HT-29 (cell line): ENCODE measurements at regions not wholly inside any gene's neighbourhood (a gene's known extent, or its start where the extent isn't known, plus 50 kb on each side); places are given as distances from the start of the nearest gene placed in this dataset.

ENCODE experiments used
- DNase-seq: peaks from one replicate; pipeline ENCODE4 v3.0.0-alpha.2; 2015; ENCODE audit warnings: low spot score

GRCh38 chr9:86836266-86836665 lies 111.0 kb downstream of the GAS1 start:
- no peak for DNase-seq

GRCh38 chr9:86830356-86830755 lies 117.0 kb downstream of the GAS1 start:
- DNase-seq: no peak

GRCh38 chr9:86829496-86830046 lies 117.7 kb downstream of the GAS1 start:
- no peak for DNase-seq

GRCh38 chr9:86828631-86829030 lies 118.7 kb downstream of the GAS1 start:
- no peak for DNase-seq

GRCh38 chr9:86827893-86828292 lies 119.4 kb downstream of the GAS1 start:
- no peak for DNase-seq

GRCh38 chr9:86825299-86825698 lies 122.0 kb downstream of the GAS1 start:
- DNase-seq: no peak

GRCh38 chr9:86822006-86822801 lies 125.1 kb downstream of the GAS1 start:
- no peak for DNase-seq

DNA sequence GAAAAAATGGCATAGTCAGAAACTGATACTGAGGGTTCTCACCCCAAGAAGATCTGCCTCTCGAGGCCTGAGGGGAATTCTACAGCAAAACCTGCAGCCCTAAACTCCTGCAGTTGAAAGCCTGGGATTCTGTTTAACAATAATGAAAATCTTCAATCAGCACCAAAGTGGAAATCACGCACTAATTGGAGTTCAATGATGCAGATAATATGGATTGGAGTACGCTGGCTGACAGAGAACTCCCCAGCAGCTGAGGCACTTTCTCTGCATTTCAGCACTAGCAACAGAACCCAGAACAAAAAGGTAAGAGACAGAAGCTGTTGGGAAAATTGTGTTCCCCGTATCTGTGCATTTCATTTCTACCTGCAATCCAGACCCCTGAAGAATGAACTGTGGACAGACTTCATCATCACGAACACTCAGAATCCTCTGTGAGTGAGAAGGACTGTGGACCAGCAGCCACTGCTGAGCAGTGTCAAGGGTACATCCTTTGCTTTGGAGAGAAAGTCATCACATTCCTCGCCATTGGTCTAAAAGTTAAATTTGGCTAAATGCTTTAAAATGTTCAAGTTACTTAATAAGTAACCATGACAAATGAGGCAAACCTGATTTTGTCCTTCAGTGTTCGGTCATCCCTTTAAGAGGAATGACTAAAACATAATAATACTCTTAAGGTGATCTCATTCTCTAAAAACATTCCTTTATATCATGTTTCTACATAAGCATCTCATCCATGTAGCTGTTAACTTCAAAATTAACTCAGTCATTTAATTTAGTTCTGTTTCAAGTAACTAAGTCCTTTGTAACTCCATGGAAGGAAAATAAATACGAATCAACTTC lies 126.1 kb downstream of the GAS1 start:
- DNase-seq: no peak

GRCh38 chr9:86819552-86819951 lies 127.8 kb downstream of the GAS1 start:
- no peak for DNase-seq

DNA sequence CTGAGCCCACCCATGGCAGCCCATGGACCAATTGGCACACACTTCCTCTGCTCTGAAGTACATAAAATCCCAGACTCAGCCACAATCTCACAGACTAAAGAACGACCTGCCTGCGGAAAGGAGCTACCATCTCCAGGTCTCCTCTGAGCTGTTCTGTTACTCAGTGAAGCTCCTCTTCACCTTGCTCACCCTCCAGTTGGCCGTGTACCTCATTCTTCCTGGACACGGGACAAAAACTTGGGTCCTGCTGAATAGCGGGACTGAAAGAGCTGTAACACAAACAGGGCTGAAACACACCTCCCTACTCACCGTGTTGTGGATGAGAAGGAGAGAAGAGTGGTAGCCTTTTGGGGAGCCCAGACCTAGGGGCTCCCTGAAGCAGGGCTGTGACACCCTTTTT lies 128.7 kb downstream of the GAS1 start:
- no peak for DNase-seq

- no peak for DNase-seq
Observed at GRCh38 chr9:86816868-86817267, 130.4 kb downstream of the GAS1 start.

DNA sequence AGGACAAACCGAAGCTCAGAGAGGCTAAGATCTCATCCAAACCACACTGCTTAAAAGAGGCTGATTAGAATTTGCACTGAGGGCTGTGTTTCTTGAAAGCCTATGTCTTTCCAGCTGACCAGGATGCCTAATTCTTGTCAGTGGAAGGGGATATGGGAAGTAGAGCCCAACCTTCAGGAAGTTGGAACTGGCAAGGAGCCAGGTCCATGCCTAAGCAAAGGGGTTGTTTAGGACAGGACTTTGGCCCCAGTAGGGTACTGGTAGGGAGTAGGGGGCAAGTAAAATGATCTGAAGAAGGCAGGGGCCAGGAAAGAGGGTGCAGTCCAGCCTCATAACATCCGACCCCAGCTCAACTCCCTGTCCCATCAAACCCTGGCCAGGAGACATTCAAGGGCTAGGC lies 130.9 kb downstream of the GAS1 start:
- no peak for DNase-seq

DNA sequence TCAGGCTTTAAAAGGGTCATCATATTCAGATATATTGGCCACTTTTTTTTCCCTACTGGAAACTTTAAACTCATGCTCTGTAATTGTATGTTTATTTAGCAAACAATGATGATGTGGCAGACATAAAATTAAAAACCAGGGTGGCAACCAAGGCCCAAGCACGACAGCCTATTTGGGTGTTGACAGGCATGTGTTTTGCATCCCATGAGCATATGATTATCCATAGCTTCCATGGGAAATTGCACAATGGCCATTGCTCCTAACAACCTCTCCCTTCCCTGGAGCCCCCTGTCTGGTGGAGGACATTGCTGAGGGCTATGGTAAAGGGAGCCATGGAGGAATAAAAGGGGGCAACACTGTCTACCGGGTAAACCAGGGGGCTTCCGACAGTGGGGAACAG lies 134.7 kb downstream of the GAS1 start:
- DNase-seq: no peak

GRCh38 chr9:86809759-86810367 lies 137.4 kb downstream of the GAS1 start:
- no peak for DNase-seq

DNA sequence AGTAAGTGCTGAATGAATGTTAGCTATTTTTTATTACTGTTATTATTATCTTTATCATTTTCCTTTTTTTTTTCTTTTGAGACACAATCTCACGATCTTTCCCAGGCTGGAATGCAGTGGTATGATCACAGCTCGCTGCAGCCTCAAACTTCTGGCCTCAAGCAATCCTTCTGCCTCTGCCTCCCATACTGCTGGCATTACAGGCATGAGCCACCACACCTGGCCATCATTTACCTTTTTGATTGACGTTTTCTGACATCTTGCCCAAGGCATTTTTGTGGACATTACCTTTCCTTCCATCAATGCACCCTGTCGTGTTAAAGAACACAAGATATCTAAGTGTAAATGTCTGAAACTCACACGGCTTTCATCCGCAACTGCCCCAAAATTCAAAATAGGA lies 138.2 kb downstream of the GAS1 start:
- no peak for DNase-seq

DNA sequence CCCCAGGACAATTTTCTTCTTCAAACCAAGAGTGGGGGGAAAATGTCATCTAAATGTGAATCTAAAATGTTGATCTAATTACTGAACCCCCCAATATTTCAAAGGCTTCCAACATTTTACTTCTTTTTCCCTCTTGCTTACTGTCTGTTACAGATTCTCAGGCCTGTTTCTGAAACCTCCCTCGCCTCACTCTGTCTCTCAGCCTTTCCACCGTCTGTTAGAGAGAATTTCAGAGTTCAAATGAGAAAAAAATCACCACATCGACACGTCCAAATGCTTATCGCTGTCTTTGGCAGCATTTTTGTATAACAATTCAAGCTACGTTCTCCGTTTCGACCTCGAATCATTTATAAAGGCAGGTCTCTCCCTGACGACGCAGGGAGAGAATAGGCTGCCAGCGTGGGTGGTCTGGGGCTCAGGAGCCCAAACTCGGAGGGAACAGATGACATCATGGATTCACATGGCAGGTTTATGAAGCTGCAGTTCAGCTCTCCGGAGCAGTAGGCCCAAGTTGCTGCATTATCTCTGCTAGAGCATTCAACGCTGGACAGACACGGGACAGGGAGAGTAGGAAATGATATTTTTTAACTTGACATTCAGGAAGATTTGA lies 139.8 kb downstream of the GAS1 start:
- no peak for DNase-seq

DNA sequence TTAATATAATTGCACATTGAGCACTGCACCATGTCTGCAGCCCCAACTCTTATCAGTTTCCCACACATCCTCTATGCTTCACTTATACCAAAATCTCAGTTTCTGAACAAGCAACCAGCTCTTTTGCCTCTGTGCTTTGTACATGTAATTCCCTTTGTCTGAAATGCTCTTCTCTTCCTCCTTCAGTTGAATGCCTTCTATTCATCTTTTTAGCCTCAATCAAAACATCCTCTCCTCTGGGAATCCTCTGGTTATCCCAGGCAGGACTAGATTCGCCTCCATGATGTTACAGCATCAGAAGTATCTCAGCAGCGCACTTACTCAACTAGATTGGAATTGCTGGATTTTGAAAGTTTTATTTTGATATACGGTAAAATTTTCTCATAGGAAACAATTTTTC lies 143.3 kb downstream of the GAS1 start:
- DNase-seq: no peak

- DNase-seq: no peak
Observed at GRCh38 chr9:86802900-86803673, 144.2 kb downstream of the GAS1 start.

DNA sequence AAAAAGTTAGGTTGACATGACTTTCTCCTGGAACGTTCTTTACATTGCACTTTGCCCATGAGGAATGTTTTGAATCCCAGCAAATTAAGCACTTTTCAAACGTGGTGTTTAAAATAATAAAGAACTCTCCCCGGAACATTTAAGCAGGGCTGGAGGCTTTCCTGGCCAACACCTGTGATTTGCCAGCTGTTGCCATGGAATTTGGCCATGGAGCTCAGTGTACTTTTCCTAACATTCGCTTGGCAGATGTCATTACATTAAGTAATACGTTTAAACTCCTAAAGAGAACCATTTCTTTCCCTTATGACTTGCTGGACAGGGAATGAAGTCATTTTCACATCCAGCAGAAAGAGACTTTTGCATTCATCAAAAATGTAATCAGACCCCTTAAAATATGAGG lies 146.1 kb downstream of the GAS1 start:
- no peak for DNase-seq

GRCh38 chr9:86800681-86801080 lies 146.6 kb downstream of the GAS1 start:
- no peak for DNase-seq

- DNase-seq: no peak
Observed at GRCh38 chr9:86798966-86799365, 148.3 kb downstream of the GAS1 start.
